SK-N-SH (cell line): ENCODE measurements at regions not wholly inside any gene's neighbourhood (a gene's known extent, or its start where the extent isn't known, plus 50 kb on each side); places are given as distances from the start of the nearest gene placed in this dataset.

Experiments used
- CTCF ChIA-PET: fragments of 300-600, 350-600 bp; formaldehyde crosslinking; extraction: SDS; loops from one replicate; lab custom pipeline; 2021; lab: Yijun Ruan, JAX
- POLR2A ChIA-PET: fragments of 350-600 bp; sonication (Branson Sonifier 250); formaldehyde crosslinking; extraction: SDS; loops from one replicate; lab custom pipeline; 2020; ENCODE audit warnings: antibody characterized with exemption, inconsistent platforms; lab: Yijun Ruan, JAX
- DNase-seq: peaks from one replicate; pipeline ENCODE4 v3.0.0; 2012
- H2AFZ ChIP-seq: fragments of 200-600 bp; sonication (generic); 2 replicates; pipeline ENCODE4 v1.8.1; 2016; ENCODE audit warnings: antibody characterized with exemption, mild to moderate bottlenecking, low read depth
- H3F3A ChIP-seq: fragments of 200-600 bp; sonication (generic); replicated peaks from 2 replicates; pipeline ENCODE3; 2016; ENCODE audit warnings: antibody characterized with exemption, mild to moderate bottlenecking; ENCODE audit not compliant: insufficient read depth
- H3K27ac ChIP-seq, 2 experiments: fragments of 200-500 bp in 1 of 2; fragments of 200-600 bp in 1 of 2; sonication (Bioruptor generic) in 1 of 2; sonication (generic), shearing (Covaris generic) in 1 of 2; 2 replicates each; pipeline versions ENCODE4 v1.5.1 to v1.6.1; 2014 to 2016; ENCODE audit warnings: low read depth in 2 of 2, inconsistent platforms in 1 of 2, low read length in 1 of 2, mild to moderate bottlenecking in 1 of 2, mixed read lengths in 1 of 2
- H3K27me3 ChIP-seq: fragments of 200-600 bp; sonication (generic), shearing (Covaris generic); 2 replicates; pipeline ENCODE4 v1.6.1; 2016; ENCODE audit warnings: mixed run types; ENCODE audit not compliant: insufficient read depth
- H3K36me3 ChIP-seq, 2 experiments: fragments of 200-500 bp in 1 of 2; fragments of 200-600 bp in 1 of 2; sonication (Bioruptor generic) in 1 of 2; sonication (generic) in 1 of 2; replicated peaks in 1 of 2; 2 replicates each; pipeline versions ENCODE3 to v1.5.1; 2014 to 2016; ENCODE audit warnings: low read length in 1 of 2, mild to moderate bottlenecking in 1 of 2; ENCODE audit not compliant: insufficient read depth in 2 of 2, control insufficient read depth in 1 of 2
- H3K4me1 ChIP-seq, 2 experiments: fragments of 200-500 bp in 1 of 2; fragments of 200-600 bp in 1 of 2; sonication (Bioruptor generic) in 1 of 2; sonication (generic), shearing (Covaris generic) in 1 of 2; 2 replicates each; pipeline versions ENCODE4 v1.5.1 to v1.6.1; 2014 to 2016; ENCODE audit warnings: low read depth in 1 of 2, low read length in 1 of 2, mixed run types in 1 of 2; ENCODE audit not compliant: insufficient read depth in 2 of 2, control insufficient read depth in 1 of 2
- H3K4me2 ChIP-seq: fragments of 200-600 bp; sonication (generic), shearing (Covaris generic); 2 replicates; pipeline ENCODE4 v1.6.1; 2017; ENCODE audit warnings: mixed run types
- H3K4me3 ChIP-seq, 2 experiments: fragments of 200-500 bp in 1 of 2; fragments of 200-600 bp in 1 of 2; sonication (Bioruptor generic) in 1 of 2; sonication (generic), shearing (Covaris generic) in 1 of 2; 2 replicates each; pipeline versions ENCODE4 v1.5.1 to v1.8.1; 2014 to 2016; ENCODE audit warnings: low read depth in 2 of 2, inconsistent platforms in 1 of 2, low read length in 1 of 2, mild to moderate bottlenecking in 1 of 2, mixed read lengths in 1 of 2, moderate library complexity in 1 of 2
- H3K79me2 ChIP-seq: fragments of 200-600 bp; sonication (generic); 2 replicates; pipeline ENCODE4 v1.8.1; 2017; ENCODE audit warnings: mild to moderate bottlenecking; ENCODE audit not compliant: insufficient read depth
- H3K9ac ChIP-seq: fragments of 200-600 bp; sonication (generic); 2 replicates; pipeline ENCODE4 v1.6.1; 2017; ENCODE audit warnings: mixed run types
- H3K9me2 ChIP-seq: fragments of 200-600 bp; sonication (generic); 2 replicates; pipeline ENCODE4 v1.6.1; 2017; ENCODE audit warnings: mixed run types
- H3K9me3 ChIP-seq: fragments of 200-600 bp; sonication (generic); 2 replicates; pipeline ENCODE4 v1.6.1; 2017; ENCODE audit warnings: mixed run types, mild to moderate bottlenecking, moderate library complexity
- H4K20me1 ChIP-seq: fragments of 200-600 bp; sonication (generic); 2 replicates; pipeline ENCODE4 v1.6.1; 2017; ENCODE audit warnings: mild to moderate bottlenecking, mixed run types; ENCODE audit not compliant: insufficient read depth
- EP300 ChIP-seq, 2 experiments: IDR thresholded peaks; 2 replicates each; pipeline versions ENCODE4 v1.4.0 to v1.6.1; 2012; ENCODE audit warnings: borderline replicate concordance in 1 of 2, low read depth in 1 of 2, low read length in 1 of 2
- FOSL2 ChIP-seq: IDR thresholded peaks from 2 replicates; pipeline ENCODE4 v1.4.0; 2012; ENCODE audit warnings: low read depth, mild to moderate bottlenecking, moderate library complexity, borderline replicate concordance
- FOXM1 ChIP-seq: IDR thresholded peaks from 2 replicates; pipeline ENCODE4 v1.4.0; 2012; ENCODE audit warnings: low read depth, mild to moderate bottlenecking
- GATA2 ChIP-seq: sonication (generic); formaldehyde crosslinking; IDR thresholded peaks from 2 replicates; pipeline ENCODE4 v1.5.0; 2020; ENCODE audit warnings: mild to moderate bottlenecking, missing genetic modification reagents
- MXI1 ChIP-seq: IDR thresholded peaks from 2 replicates; pipeline ENCODE4 v1.6.1; 2012; ENCODE audit warnings: mild to moderate bottlenecking, low read depth, low read length, improper control_type of control experiment
- NFIC ChIP-seq: IDR thresholded peaks from 2 replicates; pipeline ENCODE4 v1.4.0; 2012; ENCODE audit warnings: borderline replicate concordance
- POLR2AphosphoS5 ChIP-seq: IDR thresholded peaks from 2 replicates; pipeline ENCODE4 v1.6.1; 2012; ENCODE audit warnings: low read depth, low read length
- RAD21 ChIP-seq: IDR thresholded peaks from 2 replicates; pipeline ENCODE4 v1.6.1; 2012; ENCODE audit warnings: mild to moderate bottlenecking, low read length
- RCOR1 ChIP-seq: fragments of 150-350 bp; IDR thresholded peaks from 2 replicates; pipeline ENCODE4 v1.6.1; 2017; ENCODE audit warnings: antibody characterized with exemption, low read length
- RXRA ChIP-seq: IDR thresholded peaks from 2 replicates; pipeline ENCODE4 v1.4.0; 2012; ENCODE audit warnings: low read depth, mild to moderate bottlenecking, borderline replicate concordance
- TCF12 ChIP-seq: IDR thresholded peaks from 2 replicates; pipeline ENCODE4 v1.4.0; 2012
- WGBS: methylation state at CpG from one replicate; pipeline ENCODE4 v1.1.6; 2017; ENCODE audit warnings: low lambda C conversion rate; 5-methylcytosine and 5-hydroxymethylcytosine counted together
- TF ChIP-seq, protein P1 (sequence below): IDR thresholded peaks from 2 replicates; pipeline ENCODE4 v1.4.0; 2012; ENCODE audit warnings: low read depth, borderline replicate concordance
- TF ChIP-seq, protein P2 (sequence below): IDR thresholded peaks from 2 replicates; pipeline ENCODE4 v1.4.0; 2012; ENCODE audit warnings: low read depth
- TF ChIP-seq, protein P3 (sequence below): IDR thresholded peaks from 2 replicates; pipeline ENCODE4 v1.6.1; 2012; ENCODE audit warnings: mild to moderate bottlenecking, low read depth, low read length, moderate library complexity
- TF ChIP-seq, protein P4 (sequence below): IDR thresholded peaks from 2 replicates; pipeline ENCODE4 v1.4.0; 2012; ENCODE audit warnings: low read depth, borderline replicate concordance
- TF ChIP-seq, protein P5 (sequence below): fragments of 150-350 bp; IDR thresholded peaks from 2 replicates; pipeline ENCODE4 v1.6.1; 2016; ENCODE audit warnings: mild to moderate bottlenecking, low read depth, low read length

DNA sequence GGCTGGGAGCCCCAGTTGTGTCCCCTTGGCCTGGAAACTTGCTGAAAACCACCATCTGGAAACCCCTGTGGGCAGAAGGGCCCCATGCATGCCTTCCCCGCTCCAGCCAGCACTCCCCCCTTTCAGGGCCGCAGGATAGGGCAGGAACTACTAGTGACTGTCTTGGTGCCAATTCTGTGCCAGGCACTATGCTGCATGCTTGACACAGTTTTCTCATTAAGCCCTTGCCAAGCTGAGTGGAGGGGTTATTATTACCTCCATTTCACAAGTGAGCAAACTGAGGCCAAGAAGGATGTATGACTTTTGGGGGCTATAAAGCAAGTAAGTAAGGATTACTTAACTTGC lies 73.6 kb upstream of the PJA1 start:
- H3K27ac ChIP-seq, result peak overlapping the region in 1 of 2 experiments; percentile 74; a peak in 2 of 4 replicates
- H3K9me2 ChIP-seq, result no peaks in the 10 kb centered on the region
- TF ChIP-seq FOSL2, result no peak
- TF ChIP-seq POLR2AphosphoS5, result no peak
- TF ChIP-seq, protein P1, sequence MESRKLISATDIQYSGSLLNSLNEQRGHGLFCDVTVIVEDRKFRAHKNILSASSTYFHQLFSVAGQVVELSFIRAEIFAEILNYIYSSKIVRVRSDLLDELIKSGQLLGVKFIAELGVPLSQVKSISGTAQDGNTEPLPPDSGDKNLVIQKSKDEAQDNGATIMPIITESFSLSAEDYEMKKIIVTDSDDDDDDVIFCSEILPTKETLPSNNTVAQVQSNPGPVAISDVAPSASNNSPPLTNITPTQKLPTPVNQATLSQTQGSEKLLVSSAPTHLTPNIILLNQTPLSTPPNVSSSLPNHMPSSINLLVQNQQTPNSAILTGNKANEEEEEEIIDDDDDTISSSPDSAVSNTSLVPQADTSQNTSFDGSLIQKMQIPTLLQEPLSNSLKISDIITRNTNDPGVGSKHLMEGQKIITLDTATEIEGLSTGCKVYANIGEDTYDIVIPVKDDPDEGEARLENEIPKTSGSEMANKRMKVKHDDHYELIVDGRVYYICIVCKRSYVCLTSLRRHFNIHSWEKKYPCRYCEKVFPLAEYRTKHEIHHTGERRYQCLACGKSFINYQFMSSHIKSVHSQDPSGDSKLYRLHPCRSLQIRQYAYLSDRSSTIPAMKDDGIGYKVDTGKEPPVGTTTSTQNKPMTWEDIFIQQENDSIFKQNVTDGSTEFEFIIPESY, result no peak
- TF ChIP-seq, protein P2, sequence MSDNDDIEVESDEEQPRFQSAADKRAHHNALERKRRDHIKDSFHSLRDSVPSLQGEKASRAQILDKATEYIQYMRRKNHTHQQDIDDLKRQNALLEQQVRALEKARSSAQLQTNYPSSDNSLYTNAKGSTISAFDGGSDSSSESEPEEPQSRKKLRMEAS, result no peak
- TF ChIP-seq RXRA, result no peak
- no peak for TF ChIP-seq GATA2 (CRISPR knock-in tag)
- no peak for TF ChIP-seq NFIC
- no peak for TF ChIP-seq TCF12
- TF ChIP-seq, protein P3, sequence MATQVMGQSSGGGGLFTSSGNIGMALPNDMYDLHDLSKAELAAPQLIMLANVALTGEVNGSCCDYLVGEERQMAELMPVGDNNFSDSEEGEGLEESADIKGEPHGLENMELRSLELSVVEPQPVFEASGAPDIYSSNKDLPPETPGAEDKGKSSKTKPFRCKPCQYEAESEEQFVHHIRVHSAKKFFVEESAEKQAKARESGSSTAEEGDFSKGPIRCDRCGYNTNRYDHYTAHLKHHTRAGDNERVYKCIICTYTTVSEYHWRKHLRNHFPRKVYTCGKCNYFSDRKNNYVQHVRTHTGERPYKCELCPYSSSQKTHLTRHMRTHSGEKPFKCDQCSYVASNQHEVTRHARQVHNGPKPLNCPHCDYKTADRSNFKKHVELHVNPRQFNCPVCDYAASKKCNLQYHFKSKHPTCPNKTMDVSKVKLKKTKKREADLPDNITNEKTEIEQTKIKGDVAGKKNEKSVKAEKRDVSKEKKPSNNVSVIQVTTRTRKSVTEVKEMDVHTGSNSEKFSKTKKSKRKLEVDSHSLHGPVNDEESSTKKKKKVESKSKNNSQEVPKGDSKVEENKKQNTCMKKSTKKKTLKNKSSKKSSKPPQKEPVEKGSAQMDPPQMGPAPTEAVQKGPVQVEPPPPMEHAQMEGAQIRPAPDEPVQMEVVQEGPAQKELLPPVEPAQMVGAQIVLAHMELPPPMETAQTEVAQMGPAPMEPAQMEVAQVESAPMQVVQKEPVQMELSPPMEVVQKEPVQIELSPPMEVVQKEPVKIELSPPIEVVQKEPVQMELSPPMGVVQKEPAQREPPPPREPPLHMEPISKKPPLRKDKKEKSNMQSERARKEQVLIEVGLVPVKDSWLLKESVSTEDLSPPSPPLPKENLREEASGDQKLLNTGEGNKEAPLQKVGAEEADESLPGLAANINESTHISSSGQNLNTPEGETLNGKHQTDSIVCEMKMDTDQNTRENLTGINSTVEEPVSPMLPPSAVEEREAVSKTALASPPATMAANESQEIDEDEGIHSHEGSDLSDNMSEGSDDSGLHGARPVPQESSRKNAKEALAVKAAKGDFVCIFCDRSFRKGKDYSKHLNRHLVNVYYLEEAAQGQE, result no peak
- no peak for TF ChIP-seq RCOR1
- no peak for TF ChIP-seq EP300 (IDR thresholded peaks at IDR 0.05; ENCODE audit: borderline replicate concordance in 1 of 2, low read depth in 1 of 2, low read length in 1 of 2)
- no peak for TF ChIP-seq MXI1
- no peak for TF ChIP-seq RAD21
- TF ChIP-seq, protein P4, sequence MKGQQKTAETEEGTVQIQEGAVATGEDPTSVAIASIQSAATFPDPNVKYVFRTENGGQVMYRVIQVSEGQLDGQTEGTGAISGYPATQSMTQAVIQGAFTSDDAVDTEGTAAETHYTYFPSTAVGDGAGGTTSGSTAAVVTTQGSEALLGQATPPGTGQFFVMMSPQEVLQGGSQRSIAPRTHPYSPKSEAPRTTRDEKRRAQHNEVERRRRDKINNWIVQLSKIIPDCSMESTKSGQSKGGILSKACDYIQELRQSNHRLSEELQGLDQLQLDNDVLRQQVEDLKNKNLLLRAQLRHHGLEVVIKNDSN, result no peak
- TF ChIP-seq, protein P5, sequence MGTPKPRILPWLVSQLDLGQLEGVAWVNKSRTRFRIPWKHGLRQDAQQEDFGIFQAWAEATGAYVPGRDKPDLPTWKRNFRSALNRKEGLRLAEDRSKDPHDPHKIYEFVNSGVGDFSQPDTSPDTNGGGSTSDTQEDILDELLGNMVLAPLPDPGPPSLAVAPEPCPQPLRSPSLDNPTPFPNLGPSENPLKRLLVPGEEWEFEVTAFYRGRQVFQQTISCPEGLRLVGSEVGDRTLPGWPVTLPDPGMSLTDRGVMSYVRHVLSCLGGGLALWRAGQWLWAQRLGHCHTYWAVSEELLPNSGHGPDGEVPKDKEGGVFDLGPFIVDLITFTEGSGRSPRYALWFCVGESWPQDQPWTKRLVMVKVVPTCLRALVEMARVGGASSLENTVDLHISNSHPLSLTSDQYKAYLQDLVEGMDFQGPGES, result no peak
- no peak for TF ChIP-seq FOXM1
- no peaks in the 10 kb centered on the region for H3K36me3 ChIP-seq
- H4K20me1 ChIP-seq, result no peaks in the 10 kb centered on the region
- no peaks in the 10 kb centered on the region for H3K9me3 ChIP-seq
- no peak overlapping the region for H3K9ac ChIP-seq
- H2AFZ ChIP-seq, result no peak overlapping the region
- peak; percentile 46 for DNase-seq
- no peak overlapping the region for H3K4me2 ChIP-seq
- no peaks in the 10 kb centered on the region for H3K79me2 ChIP-seq
- H3K4me3 ChIP-seq, result no peak overlapping the region
- ChIA-PET CTCF (interaction anchor here (0.8 to 5.1 kb wide), 5 partner anchors 16 to 411 kb away, joined by 3 to 28 read pairs (median 3); no protein-coding TSS in a partner anchor), POLR2A (interaction anchor here (2.1 kb wide), 1 partner anchor 410 kb away, joined by 6 read pairs; the partner anchor contains the start of gene EFNB1)
- no peaks in the 10 kb centered on the region for H3F3A ChIP-seq
- peaks cover 0 to 19% of the 10 kb centered on the region in 2 experiments; a peak in 1 of 4 replicates for H3K4me1 ChIP-seq
- 44% methylated on average over 2 of the region's 2 CpGs for WGBS
- peaks cover 5% of the 10 kb centered on the region for H3K27me3 ChIP-seq
